DMS153 treated with DMSO at 0.1 percent for 48 hours (cell line): ENCODE measurements at regions not wholly inside any gene's neighbourhood (a gene's known extent, or its start where the extent isn't known, plus 50 kb on each side); places are given as distances from the start of the nearest gene placed in this dataset.
"Not testable (repeated sequence)": the region's sequence is repeated elsewhere in the genome, so short reads cannot be mapped to it uniquely, and the experiment has no call there.

Experiments used
- DNase-seq: peaks from one replicate; lab custom pipeline; 2025; ENCODE audit not compliant: unreplicated experiment; lab: John Stamatoyannopoulos, UW

- DNase-seq: no peak
Observed at GRCh38 chr3:99322551-99322950, 315.8 kb upstream of the COL8A1 start.

DNA sequence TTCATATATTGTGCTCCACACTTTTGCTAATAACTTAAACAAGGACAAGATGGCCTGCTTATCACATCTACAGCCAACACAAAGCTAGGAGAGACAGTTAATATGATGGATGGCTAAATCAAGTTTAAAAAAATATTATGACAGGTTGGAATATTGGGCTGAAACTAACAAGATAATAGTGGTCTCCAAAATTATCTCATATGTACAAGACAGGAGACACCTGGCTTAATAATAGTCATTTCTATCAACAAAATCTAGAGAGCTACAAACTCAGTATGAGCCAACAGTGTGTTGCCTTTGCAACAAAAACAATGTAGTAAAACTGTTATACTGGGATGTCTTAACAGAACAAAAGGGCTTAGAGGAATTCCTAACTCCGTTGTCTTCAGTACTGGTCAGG is 317.1 kb upstream of the COL8A1 start:
- no peak for DNase-seq

- DNase-seq: no peak
Observed at GRCh38 chr3:99319961-99320360, 318.4 kb upstream of the COL8A1 start.

DNA sequence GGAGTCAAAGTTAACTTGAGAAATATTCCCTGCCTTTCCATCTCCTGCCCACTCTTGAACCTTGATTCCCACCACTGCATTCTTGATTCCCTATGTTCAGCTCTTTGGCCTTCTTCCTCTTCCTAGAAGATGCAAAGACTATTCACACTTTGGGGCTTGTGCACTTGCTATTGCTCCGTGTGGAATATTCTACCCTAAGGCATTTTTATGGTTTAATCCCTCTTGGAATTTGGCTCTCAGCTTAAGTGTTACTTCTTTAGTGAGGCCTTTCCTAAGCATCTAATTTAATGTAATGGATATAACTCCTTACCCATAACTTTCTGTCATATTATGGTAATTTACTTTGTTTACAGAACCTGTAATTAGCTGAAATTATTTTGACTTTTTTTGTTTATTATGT is 318.9 kb upstream of the COL8A1 start:
- no peak for DNase-seq

GRCh38 chr3:99317201-99317600 is 321.2 kb upstream of the COL8A1 start:
- DNase-seq: no peak

DNA sequence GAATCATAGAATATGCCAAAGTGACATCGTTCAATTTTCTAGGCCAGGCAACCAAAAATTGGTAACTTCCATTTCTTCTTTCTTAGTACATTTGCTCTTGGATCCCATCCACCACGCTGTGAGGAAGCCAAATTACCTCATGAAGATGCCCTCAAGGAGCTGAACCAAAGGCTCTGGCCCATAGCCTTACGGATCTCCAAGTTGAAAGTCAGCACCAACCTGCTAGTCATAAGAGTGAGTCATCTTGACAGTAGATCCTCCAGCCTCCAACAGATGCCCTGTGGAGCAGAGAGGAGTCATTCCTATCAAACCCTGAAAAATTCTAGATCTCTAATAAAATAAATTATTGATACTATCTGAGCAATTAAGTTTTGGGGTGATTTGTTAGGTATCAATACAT is 322.5 kb upstream of the COL8A1 start:
- no peak for DNase-seq

GRCh38 chr3:99313485-99313884 is 324.9 kb upstream of the COL8A1 start:
- DNase-seq: no peak

GRCh38 chr3:99298661-99299060 is 339.7 kb upstream of the COL8A1 start:
- no peak for DNase-seq

DNA sequence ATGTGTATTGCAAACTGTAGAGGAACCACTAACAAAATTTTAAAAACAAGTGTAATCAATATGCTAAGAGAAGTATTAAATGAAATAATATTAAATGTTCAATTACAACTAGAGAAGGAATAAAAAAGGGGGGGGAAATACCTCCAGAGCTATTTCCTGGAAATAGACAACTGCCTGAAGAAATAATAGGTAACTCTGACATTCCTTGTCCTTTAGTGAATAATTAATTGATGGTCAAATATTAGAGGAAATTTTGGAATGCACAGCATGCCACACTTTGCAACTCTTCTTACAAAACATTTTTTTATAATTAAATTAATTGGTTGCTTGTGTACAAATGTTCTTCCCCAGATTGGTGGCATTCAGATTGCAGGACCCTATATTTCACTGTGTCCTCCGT is 342.6 kb upstream of the COL8A1 start:
- DNase-seq: no peak

DNA sequence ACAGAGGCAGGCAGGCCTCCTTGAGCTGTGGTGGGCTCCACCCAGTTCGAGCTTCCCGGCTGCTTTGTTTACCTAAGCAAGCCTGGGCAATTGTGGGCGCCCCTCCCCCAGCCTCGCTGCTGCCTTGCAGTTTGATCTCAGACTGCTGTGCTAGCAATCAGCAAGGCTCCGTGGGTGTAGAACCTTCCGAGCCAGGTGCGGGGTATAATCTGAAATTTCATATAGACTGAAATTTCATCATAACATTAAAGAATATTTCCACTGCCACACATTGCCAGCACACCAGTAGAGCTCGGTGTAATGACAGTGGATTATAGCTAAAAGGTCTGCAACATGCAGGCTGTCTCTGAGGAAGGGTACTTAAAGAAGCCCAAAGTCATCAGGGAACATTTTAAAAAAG is 344.3 kb upstream of the COL8A1 start:
- not testable (repeated sequence) for DNase-seq

DNA sequence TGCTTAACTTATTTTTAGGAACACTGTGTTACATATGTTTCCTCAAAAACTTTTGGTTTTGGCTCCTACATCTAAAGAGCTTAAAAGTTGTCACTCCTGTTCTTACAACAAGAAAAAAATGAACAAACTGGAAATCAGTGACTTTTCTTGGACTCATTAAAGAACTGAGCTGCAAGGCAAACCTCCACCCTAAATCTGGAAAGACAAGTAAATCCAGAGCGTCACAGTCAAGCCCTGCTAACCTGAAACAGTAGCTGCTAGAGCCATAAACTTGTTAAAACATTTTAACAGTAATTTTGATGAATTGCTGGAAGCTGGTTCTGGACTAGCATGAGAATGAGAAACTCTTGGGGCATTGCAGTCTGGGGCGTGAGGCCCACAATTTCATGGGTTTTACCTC is 350.5 kb upstream of the COL8A1 start:
- DNase-seq: no peak

GRCh38 chr3:99286266-99286845 is 352.0 kb upstream of the COL8A1 start:
- DNase-seq: no peak

DNA sequence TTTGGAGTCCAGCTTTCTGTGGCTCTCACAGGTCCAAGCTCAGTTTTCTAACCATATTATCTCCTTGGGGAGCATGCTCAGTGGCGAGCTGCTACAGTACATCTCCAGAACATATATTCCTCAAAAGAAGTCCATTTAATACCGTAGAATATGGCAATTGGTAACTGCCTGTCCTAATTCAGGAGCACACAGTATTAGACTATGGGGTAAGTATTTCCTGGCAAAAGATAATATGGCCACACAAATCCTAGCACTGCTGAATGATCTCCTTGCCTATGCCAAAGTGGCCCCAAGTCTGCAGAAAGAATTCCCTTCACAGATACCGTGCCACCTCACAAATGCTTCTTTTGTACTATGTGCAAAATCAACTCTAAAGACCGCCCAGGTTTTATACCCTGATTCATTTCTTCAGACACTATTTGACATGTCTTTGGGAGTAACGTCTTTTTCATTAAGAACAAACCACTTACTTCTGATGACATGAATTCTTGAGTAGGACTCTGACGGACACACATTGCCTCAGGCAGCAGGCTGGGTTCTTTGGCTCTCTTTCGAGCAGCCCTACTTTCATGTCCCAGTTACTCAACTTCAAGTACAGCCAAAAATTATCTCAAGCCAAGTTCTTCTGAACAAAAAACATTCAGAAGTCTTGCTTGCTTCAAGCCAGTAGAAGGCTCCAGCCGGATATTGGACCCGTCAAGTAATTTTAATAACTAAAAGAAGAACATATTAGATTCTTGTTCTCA is 368.3 kb upstream of the DCBLD2 start:
- no peak for DNase-seq

- DNase-seq: no peak
Observed at GRCh38 chr3:99256788-99257187, 355.3 kb upstream of the DCBLD2 start.

DNA sequence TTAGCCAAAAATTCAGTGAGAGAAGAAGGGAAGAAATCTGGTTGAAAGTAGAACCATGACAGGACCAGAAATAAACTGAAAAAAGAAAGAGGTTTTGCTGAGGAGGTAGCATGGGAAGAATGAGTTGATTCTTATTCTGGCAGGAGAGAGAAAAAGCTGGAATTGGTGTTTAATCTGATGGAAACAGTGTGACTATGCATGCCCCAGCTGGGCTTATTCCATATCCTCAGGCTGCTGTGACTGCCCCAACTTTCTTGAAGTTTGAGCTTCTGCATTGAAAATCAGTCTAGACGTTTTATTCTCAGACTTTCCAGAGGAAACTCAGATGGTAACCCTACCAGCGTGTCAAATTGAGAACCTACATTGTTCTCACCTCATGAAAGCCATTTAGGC is 352.5 kb upstream of the DCBLD2 start:
- no peak for DNase-seq

GRCh38 chr3:99250821-99251355 is 349.4 kb upstream of the DCBLD2 start:
- DNase-seq: no peak

DNA sequence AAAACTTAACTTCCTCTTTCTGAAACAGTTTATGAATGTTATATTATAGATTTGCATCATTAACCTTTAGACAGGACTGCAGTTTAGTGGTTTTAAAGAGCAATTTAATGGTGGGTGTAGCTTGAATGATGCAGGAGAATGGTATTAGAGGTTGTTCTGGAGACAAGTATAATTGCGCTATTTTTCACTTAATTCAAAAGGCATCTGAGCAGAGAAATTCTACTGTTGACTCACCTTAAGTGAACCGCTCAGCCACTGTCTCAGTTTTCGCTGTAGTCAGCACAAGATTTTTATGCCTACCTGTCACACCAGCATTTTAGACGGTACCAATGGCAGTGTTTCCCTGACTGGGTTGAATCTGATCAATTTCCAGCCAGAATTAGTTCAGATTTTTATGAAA is 348.8 kb upstream of the DCBLD2 start:
- no peak for DNase-seq

DNA sequence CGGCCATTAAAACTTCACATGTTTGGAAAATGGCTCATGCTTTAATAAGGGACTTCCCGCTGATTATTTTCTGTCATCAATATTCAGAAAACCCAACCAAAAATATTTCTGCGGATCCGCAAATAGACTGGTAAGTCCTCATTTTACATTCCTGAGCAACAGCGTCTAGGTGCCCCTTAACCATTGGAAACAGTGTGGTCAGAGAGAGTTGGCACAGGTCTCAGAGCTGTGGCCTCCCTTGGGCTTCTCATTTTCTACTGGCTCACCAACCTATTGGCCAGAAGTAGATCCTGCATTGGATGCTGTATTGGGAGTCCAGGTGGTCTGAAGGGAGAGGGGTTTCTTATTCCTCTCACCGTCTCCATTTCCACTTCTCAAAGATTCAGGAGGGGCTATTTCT is 348.1 kb upstream of the DCBLD2 start:
- no peak for DNase-seq

DNA sequence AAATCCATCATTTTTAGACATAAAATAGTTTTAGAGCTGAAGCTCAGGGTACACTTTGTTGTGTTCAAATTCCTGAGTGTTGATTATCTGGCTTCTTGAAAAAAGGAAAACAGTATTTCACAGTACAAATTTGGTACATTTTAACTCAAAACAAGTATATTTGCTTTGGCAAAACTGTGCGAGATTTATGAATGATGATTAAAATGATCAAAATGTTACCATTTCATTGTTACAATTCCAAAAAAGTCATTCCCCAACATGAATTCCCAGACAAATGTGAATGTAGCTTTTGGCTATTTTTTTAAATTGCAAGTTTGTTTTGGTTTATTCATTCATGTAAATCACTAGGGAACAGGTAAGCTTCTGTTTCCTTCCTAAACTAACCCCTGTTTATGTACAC is 347.4 kb upstream of the DCBLD2 start:
- DNase-seq: no peak

DNA sequence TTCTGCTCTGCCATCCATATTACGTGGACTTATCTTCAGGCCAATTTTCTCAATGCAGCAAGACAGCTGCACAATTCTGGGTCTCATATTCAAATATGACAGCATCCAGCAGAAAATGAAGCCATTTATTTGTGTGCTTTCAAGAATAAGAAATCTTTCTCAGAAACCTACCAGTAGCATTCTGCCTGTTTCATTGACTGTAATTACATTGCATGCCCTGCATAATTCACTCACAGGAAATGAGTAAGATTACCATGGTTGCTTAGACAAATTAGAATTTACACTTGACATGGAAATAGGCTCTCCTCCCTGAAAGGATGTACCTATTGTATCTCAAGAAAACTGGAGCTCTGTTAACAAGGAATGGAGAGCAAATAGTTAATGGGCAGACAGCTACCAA is 346.6 kb upstream of the DCBLD2 start:
- DNase-seq: no peak

- DNase-seq: no peak
Observed at GRCh38 chr3:99246010-99246654, 344.6 kb upstream of the DCBLD2 start.

DNA sequence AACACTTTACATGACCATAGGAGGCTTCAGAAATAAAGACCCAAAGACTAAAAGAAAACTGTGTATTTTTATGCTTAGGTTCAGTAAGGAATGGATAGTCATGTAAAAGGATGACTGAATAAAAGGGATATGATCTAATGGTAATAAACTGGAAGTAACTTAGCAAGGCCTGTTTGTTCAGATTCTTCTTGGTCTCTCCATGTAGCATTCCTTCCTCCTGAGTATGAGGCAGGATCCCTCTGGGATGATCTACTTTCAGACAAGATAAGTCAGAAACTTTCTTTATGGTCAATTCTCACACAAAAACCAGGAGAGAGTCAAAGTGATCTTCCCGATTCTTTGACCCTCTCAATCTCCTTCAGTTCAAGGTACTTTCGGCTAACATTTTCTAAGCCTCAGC is 340.8 kb upstream of the DCBLD2 start:
- no peak for DNase-seq
